Epithelial cell of prostate (primary cell): ENCODE measurements at regions not wholly inside any gene's neighbourhood (a gene's known extent, or its start where the extent isn't known, plus 50 kb on each side); places are given as distances from the start of the nearest gene placed in this dataset.
"Not testable (repeated sequence)": the region's sequence is repeated elsewhere in the genome, so short reads cannot be mapped to it uniquely, and the experiment has no call there.

Experiments
- DNase-seq: peaks from one replicate; pipeline ENCODE4 v3.0.0-alpha.2; 2011; ENCODE audit warnings: low read depth, low spot score
- H3K27ac ChIP-seq: fragments of 450-650 bp; 2 replicates; pipeline ENCODE4 v1.5.1; 2017; ENCODE audit warnings: mild to moderate bottlenecking

DNA sequence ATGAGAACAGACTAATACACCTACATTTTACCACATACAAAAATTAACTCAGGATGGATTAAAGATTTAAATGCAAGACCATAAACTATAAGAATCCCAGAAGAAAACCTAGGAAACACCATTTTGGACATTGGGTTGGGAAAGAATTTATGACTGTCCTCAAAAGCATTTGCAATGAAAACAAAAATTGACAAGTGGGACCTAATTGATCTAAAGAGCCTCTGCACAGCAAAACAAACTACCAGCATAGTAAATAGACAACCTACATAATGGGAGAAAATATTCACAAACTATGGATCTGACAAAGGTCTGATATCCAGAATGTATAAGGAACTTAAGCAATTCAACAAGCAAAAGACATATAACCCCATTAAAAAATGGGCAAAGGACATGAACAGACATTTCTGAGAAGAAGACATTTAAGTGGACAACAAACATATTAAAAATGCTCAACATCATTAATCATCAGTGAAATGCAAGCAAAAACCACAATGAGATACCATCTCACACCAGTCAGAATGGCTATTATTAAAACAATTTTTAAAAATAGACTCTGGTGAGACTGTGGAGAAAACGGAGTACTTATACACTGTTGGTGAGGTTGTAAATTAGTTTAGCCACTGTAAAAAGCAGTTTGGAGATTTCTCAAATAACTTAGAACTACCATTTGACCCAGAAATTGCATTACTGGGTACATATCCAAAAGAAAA, 221.7 kb upstream of the DIPK2B start:
- no peak overlapping the region for H3K27ac ChIP-seq
- no peak for DNase-seq

DNA sequence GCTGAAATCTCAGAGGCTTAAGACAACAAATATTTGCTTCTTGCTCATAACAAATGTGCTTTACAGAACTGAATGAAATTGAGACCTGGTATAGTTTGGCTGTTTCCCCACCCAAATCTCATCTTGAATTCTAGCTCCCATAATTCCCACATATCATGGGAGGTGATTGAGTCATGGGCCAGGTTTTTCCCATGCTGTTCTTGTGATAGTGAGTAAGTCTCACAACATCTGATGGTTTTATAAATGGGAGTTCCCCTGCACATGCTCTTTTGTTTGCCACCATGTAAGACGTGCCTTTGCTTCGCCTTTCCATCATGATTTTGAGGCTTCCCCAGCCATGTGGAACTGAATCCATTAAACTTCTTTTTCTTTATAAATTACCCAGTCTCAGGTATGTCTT, 221.1 kb upstream of the DIPK2B start:
- DNase-seq, result no peak
- no peak overlapping the region for H3K27ac ChIP-seq

DNA sequence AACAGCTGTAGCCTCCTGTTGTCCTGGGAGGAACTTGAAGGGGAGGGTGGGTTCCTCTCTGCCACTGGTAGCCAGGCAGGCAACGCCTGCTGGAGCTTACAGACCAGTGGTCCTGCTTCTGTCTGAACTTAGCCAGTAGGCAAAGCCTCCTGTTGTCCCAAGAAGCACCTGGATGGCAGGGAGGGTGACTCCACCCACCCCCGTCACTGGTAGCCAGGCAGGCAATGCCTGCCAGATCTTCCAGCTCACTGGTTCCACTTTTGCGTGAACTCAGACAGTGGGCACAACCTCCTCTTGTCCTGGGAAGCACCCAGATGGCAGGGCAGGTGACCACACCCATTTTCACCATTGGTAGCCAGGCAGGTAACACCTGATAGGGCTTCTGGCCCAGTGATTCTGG, 203.5 kb upstream of the DIPK2B start:
- no peak overlapping the region for H3K27ac ChIP-seq
- DNase-seq, result no peak

DNA sequence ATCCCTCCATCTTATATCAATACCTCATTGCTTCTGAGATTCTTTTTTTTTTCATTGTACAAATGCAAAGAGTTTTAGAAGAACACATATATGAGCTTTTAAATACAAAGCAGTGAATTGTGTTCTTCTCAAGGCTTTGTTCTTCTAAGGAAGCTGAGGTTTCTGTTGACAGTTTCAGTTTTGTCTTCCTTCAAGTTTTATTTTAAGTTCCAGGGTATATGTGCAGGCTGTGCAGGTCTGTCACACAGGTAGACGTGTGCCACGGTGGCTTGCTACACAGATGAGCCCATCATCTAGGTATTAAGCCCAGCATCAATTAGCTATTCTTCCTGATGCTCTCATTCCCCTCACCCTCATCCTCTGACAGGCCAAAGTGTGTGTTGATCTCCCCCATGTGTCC, 201.2 kb upstream of the DIPK2B start:
- no peak overlapping the region for H3K27ac ChIP-seq
- no peak for DNase-seq

DNA sequence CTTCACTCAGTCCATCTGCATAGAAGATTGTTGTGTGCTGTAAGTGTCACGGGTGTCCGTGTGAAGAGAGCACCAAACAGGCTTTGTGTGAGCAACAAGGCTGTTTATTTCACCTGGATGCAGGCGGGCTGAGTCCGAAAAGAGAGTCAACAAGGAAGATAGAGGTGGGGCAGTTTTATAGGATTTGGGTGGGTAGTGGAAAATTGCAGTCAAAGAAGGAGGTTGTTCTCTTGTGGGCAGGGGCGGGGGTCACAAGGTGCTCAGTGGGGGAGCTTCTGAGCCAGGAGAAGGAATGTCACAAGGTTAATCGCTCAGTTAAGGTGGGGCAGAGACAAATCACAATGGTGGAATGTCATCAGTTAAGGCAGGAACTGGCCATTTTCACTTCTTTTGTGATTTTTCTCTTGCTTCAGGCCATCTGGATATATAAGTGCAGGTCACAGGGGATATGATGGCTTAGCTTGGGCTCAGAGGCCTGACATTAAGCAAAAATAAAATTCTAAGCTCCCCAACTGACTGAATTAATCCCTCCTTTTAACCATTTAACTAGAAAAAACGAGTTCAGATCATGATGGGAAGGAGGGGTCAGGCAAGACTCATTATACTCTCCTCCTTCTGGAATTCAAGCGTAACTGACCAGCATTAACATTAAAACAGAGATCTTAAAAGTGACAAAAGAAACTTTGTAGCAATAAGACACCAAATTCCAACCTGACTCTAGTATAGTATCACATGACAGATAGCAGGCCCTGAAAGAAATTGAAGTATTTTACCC, 200.5 kb upstream of the DIPK2B start:
- not testable (repeated sequence) for DNase-seq, H3K27ac ChIP-seq

DNA sequence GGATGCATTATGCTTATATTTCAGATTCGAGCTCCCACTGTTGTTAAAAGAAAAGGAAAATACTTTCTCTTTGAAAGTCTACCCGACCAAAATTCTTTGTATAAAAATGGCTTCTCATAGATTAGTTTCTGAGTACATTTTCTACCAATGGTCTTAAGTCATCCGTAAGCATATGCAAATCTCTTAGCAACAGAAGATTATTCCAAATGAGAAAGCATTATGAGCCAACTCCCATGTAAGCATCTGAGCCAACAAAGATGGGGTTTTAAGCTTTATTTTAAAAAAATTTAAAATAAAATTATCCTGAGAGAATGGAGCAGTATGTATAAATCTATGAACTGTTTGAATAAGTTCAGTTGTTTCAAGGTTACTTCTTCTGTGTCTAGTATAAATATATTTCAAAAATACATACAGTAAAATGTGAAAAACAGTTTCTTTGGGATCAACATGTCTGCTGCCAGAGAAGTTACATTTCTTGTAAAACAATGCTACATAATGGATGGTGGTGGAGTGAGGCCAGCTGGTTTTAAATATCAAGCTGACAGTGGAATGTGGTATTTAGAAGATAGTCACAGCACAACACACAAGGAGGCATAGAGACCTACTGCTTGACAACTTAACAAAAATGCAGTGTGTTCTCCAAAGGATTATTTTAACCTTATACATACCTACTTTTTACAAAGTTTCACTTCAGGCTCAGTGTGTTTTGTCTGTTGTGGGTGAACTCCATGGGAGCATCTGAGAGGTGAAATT, 199.5 kb upstream of the DIPK2B start:
- DNase-seq, result no peak
- no peak overlapping the region for H3K27ac ChIP-seq

DNA sequence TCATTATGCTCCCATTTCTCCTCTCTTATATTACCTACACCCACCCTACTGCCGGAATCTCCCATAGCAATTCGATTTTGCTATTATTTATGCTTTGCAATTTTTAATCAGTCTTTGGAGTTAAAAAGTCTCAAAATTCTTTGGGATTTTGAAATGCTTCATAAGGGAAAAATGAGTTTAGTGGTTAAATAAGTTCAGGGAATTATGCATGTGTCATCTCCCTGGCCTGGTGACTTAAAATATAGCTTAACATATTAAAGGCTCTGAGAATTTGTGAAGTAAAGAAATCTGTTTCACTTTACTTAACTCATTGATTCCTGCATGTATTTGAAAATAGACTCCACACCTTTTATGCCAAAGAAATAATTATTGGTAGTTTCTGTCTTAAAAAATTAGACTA, 185.1 kb upstream of the DIPK2B start:
- no peak for DNase-seq
- no peak overlapping the region for H3K27ac ChIP-seq

DNA sequence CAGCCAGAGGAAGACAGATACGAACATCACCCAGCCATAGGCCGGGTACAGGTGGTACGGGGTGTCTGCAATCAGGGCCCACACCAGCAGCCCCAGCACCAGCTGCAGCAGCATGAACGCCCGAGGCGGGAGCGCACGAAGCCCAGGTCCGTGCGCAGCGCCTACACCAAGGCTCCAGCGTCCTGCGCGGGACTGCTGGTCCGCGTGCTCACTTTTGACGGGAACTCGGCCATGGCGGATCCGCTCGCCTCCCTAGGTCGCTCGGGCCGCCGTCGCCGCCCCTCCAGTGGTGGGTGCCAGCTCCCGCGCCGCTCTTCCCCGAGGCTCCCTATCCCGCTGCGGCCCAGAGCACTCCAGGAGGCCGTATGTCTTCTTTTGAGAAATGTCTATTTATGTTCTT, 181.2 kb upstream of the DIPK2B start:
- DNase-seq, result no peak
- H3K27ac ChIP-seq, result no peak overlapping the region

DNA sequence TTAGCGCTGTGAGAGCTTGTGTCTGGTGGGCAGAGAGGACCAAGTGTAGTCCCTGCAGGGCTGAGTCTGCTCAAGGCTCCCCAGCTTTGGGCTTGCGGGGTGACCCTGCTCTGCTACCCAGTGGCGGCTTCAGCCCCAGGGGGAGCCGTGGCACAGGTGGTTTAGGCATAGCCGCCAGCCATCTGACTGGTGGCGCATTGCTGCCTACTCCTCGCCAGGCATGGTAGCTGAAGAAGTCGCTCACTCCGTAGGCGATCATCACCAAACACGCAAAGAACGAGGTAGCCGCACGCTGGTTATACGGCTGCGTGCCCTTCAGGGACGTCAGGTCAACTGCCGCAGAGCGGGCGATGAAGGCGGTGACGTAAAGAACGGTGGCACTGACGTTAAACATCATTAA, 180.7 kb upstream of the DIPK2B start:
- no peak for DNase-seq

DNA sequence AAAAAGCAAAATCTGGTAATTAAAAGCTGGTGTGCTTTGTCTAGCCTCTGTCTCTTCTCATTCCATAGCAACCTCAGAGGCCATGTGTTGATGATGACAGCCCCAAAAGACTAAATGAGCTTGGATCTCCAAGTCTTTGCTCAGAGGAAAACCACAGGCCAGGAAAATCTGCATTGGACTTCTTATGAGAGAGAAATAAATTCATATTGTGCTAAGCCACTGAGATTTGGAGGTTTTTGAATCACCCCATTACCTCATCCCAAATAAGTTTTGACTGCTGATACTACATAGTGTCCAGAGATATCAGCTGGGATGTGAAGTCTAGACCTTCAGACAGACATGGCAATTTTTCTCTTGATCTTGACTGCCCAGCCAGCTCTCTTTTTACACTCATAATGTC, 178.6 kb upstream of the DIPK2B start:
- DNase-seq, result no peak
- no peak overlapping the region for H3K27ac ChIP-seq

More for the DNA sequence above, 180.7 kb upstream of the DIPK2B start:
- H3K27ac ChIP-seq, result no peak overlapping the region

DNA sequence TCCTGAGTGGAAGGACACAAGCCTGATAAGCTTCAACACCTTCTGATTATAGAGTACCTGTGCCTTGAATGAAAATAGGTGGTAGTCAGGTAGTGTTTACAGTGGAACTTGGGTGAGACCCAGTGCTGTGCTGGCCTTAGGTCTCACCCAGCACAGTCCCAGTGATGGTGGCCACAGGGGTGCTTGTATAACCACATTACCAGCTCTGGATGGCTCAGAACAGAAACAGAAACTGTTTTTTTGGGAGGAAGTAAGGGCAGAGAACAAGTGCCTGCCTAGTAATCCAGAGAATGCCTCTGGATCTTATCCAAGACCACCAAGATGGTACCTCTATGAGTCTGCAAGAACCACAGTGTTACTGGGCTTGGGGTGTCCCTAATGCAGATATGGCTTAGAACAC, 171.5 kb upstream of the DIPK2B start:
- DNase-seq, result no peak
- no peak overlapping the region for H3K27ac ChIP-seq

DNA sequence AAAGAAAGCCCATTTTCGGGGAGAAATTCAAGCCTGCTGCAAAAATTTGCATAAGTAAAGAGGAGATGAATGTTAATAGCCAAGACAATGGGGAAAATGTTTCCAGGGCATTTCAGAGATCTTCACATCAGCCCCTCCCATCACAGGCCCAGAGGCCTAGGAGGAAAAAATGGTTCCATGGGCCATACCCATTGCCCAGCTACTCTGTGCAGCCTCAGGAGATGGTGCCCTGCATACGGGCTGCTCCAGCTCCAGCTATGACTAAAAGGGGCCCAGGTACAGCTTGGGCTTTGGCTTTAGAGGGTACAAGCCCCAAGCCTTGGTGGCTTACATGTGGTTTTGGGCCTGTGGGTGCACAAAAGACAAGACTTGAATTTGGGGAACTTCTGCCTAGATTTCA, 168.0 kb upstream of the DIPK2B start:
- H3K27ac ChIP-seq, result no peak overlapping the region
- no peak for DNase-seq

DNA sequence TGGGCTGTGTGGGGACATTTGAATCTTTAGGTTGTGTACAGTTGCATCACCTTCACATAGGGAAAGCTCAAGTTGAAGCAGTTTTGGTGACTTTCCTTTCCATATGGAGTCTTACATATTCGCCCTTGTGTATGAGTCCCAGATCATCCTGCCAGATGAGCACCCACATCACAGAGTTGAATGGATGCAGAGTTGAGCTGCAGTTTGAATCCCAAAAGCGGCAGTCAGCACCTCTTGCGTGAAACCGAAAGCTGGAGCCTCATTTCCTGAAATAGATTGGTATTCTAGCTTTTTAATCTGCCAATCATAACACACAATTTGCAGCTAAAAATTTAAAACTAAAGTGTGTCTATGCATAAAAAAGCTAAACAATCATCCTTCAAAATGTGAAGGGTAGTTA, 162.9 kb upstream of the DIPK2B start:
- no peak overlapping the region for H3K27ac ChIP-seq
- DNase-seq, result no peak

DNA sequence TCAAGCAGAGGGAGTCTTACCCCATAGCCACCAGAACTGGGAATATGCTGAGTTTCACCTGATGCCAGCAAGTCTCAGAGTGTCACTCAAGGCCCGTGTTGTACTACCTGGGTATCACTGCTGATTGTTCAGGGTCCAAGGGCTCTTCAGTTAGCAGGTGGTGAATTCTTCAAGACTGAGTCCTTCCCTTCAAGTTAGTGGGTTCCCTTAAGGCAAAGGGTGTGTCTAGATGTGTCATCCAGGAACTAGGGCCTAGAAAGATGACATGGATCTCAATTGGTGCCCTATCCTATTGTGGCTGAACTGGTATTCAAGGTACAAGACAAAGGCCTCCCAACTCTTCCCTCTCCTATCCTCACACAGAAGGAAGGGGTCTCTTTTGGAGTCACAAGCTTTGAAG, 159.9 kb upstream of the DIPK2B start:
- DNase-seq, result peak; percentile 3
- peak overlapping the region; percentile 17 for H3K27ac ChIP-seq

DNA sequence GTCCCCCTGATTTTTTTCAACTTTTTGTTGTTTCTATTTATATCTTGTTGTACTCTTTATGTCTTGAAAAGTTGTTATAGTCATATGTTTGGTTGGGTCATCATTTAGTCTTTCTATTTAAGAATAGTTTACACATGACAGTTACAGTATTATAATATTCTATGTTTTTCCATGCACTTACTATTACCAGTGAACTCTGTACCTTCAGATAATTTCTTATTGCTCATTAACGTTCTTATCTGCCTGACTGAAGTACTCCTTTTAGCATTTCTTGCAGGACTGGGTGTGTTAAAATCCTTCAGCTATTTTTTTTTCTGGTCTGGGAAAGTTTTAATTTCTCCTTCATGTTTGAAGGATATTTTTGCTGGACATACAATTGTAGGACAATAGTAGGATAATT, 157.7 kb upstream of the DIPK2B start:
- no peak overlapping the region for H3K27ac ChIP-seq

DNA sequence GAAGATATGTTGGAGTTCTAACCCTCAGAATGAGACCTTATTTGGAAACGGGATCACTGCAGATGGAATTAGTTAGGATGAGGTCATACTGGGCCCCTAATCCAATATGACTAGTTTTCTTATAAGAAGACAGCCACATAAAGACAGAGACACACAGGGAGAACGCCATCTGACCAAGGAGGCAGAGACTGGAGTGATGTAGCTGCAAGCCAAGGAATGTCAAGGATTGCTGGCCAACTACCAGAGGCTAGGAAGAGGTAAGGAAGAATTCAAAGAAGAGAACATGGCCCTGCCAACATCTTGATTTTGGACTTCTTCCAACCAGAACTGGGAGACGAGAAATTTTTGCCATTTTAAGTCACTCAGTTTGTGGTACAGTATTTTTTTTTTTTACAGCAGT, 152.8 kb upstream of the DIPK2B start:
- DNase-seq, result no peak

More for the DNA sequence above, 157.7 kb upstream of the DIPK2B start:
- DNase-seq, result no peak

DNA sequence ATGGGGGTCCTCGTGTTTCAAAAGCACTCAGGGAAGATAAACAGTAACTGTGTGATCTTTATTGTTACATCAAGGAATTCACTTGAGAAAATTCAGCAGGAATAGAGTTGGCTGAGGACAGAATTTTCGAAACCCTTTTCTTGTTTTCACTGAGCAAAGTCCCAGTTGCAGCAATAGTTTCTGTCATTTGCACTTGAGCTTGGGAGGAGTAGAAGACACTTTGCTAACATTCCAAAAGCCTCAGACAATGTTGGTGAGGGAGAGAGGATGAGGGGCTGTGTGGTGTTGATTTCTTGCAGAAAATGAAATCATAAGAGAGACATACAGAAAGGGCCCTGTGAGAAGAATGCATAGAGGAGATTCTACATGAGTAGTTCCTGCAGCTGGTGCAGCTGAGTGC, 151.9 kb upstream of the DIPK2B start:
- H3K27ac ChIP-seq, result no peak overlapping the region
- no peak for DNase-seq

More for the DNA sequence above, 152.8 kb upstream of the DIPK2B start:
- no peak overlapping the region for H3K27ac ChIP-seq

DNA sequence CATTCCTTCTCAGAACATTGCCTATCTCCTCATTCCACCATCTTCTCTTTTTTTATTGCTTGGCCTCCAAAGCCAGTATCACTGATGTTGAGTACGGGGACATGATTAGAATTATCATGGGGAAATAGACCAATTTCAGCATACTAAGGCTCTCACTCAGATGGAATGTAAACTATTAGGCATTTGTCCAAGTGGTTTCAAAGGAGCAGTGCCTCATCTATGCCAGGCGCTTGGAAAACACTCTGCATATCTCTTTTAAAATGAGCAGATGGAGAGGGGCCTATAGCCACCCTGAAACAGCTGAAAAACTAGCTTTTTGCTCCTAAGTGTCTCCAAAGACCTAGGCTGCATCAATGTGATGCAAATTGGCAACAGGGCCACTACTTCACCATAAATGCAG, 150.8 kb upstream of the DIPK2B start:
- no peak overlapping the region for H3K27ac ChIP-seq
- DNase-seq, result no peak

DNA sequence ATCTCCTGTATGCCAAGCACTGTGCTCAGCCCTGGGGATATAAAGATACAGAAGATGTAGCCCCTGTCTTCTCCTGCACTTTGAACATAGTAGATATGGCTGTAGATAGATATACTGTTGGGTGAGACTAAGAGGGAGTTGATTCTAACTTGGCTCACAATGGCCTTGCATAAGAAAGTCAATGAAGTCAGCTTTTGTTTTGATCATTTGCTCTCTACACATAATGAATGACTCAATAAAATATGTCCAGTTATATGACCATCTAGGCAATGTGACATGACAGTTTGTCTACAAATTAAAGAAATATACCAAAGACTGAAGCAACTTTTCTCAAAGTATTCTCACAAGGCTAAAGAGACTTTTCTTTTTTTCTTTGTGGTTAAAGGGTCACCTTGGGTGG, 147.6 kb upstream of the DIPK2B start:
- no peak for DNase-seq
- H3K27ac ChIP-seq, result peak overlapping the region; percentile 40

DNA sequence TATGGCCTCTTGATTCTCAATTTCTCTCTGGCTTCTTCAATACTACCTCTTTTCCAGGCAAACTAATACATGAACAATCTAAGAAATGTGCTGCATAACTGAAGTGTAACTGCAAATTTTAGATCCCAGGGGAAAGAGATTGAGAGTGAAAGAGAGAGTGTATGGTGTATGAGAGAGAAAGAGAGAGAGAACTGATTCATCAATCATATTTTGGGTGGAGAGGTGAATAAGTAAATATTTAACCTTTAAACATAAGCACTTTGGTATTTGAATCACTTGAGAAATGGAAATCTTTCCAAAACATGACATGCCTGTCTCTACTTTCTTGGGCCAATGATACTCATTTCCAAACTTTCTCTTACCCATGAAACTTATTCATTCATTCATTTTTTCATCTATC, 147.2 kb upstream of the DIPK2B start:
- no peak for DNase-seq
- H3K27ac ChIP-seq, result peak overlapping the region; percentile 40

DNA sequence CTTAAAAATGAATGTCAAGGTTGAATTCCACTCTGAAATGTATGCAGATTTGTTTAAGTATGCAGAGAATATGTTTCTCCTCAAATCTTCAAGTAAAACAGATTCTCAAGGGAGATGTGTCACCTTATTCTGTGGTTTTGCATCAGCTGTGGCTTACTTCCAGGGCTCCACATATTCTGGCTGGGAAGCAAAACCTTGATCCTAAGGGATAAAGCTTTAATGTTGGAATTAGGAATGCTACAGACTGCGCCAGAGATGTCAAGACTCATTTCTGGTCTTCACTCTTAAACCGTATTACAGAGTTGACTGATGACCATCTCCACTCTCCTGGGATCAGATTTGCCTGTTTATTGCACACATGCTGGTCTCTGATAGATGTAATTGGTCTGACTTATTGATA, 143.9 kb upstream of the DIPK2B start:
- DNase-seq, result no peak
- H3K27ac ChIP-seq, result no peak overlapping the region
